H9 (cell line): ENCODE measurements at regions not wholly inside any gene's neighbourhood (a gene's known extent, or its start where the extent isn't known, plus 50 kb on each side); places are given as distances from the start of the nearest gene placed in this dataset.
A peak's percentile ranks its signal among the peaks of the same experiment; 100 is the strongest.

Experiments
- DNase-seq: peaks from one replicate; pipeline ENCODE4 v3.0.0-alpha.2; 2017
- H2AFZ ChIP-seq: one replicate; pipeline ENCODE4 v1.6.1; 2013; ENCODE audit warnings: mild to moderate bottlenecking, low read length, control low read depth, moderate library complexity
- H2AK5ac ChIP-seq: 2 replicates; pipeline ENCODE4 v1.6.1; 2013; ENCODE audit warnings: low read length, control low read depth, mixed read lengths; ENCODE audit not compliant: insufficient read length
- H2BK120ac ChIP-seq: one replicate; pipeline ENCODE4 v1.6.1; 2013; ENCODE audit warnings: low read depth, mild to moderate bottlenecking, low read length, control low read depth, inconsistent platforms; ENCODE audit not compliant: poor library complexity, severe bottlenecking
- H2BK12ac ChIP-seq: 2 replicates; pipeline ENCODE4 v1.6.1; 2013; ENCODE audit warnings: low read length, control low read depth, mixed read lengths, low read depth; ENCODE audit not compliant: insufficient read length
- H2BK15ac ChIP-seq: 2 replicates; pipeline ENCODE4 v1.6.1; 2013; ENCODE audit warnings: low read depth, low read length, control low read depth
- H2BK20ac ChIP-seq: one replicate; pipeline ENCODE4 v1.6.1; 2013; ENCODE audit warnings: low read depth, mild to moderate bottlenecking, low read length, control low read depth, inconsistent platforms; ENCODE audit not compliant: poor library complexity, severe bottlenecking
- H2BK5ac ChIP-seq: 2 replicates; pipeline ENCODE4 v1.6.1; 2013; ENCODE audit warnings: low read length, control low read depth, mixed read lengths; ENCODE audit not compliant: insufficient read length
- H3K14ac ChIP-seq: 2 replicates; pipeline ENCODE4 v1.6.1; 2013; ENCODE audit warnings: low read length, control low read depth; ENCODE audit not compliant: insufficient read depth
- H3K18ac ChIP-seq: 2 replicates; pipeline ENCODE4 v1.6.1; 2013; ENCODE audit warnings: low read depth, mild to moderate bottlenecking, mixed read lengths, low read length, control low read depth; ENCODE audit not compliant: insufficient read length
- H3K23ac ChIP-seq: 2 replicates; pipeline ENCODE4 v1.6.1; 2013; ENCODE audit warnings: low read length, control low read depth, mixed read lengths, low read depth; ENCODE audit not compliant: insufficient read length
- H3K23me2 ChIP-seq: 2 replicates; pipeline ENCODE4 v1.6.1; 2013; ENCODE audit warnings: low read depth, mild to moderate bottlenecking, mixed read lengths, low read length, control low read depth; ENCODE audit not compliant: insufficient read length, poor library complexity, severe bottlenecking
- H3K27ac ChIP-seq: 2 replicates; pipeline ENCODE4 v1.5.1; 2013; ENCODE audit warnings: low read length, control low read depth, mixed read lengths, low read depth; ENCODE audit not compliant: insufficient read length
- H3K27me3 ChIP-seq: 2 replicates; pipeline ENCODE4 v1.6.1; 2013; ENCODE audit warnings: low read length, control low read depth, inconsistent platforms; ENCODE audit not compliant: insufficient read depth
- H3K4ac ChIP-seq: 2 replicates; pipeline ENCODE4 v1.6.1; 2013; ENCODE audit warnings: low read depth, mild to moderate bottlenecking, control low read depth, inconsistent platforms, low read length, moderate library complexity
- H3K4me1 ChIP-seq: 2 replicates; pipeline ENCODE4 v1.6.1; 2013; ENCODE audit warnings: low read length, control low read depth, inconsistent platforms; ENCODE audit not compliant: insufficient read depth
- H3K4me2 ChIP-seq: 2 replicates; pipeline ENCODE4 v1.6.1; 2013; ENCODE audit warnings: low read length, control low read depth, mixed read lengths; ENCODE audit not compliant: insufficient read length, insufficient read depth
- H3K56ac ChIP-seq: 2 replicates; pipeline ENCODE4 v1.6.1; 2013; ENCODE audit warnings: low read depth, mild to moderate bottlenecking, mixed read lengths, low read length, control low read depth; ENCODE audit not compliant: insufficient read length
- H3K79me1 ChIP-seq: 2 replicates; pipeline ENCODE4 v1.6.1; 2013; ENCODE audit warnings: low read depth, mild to moderate bottlenecking, moderate library complexity, low read length, control low read depth, inconsistent platforms; ENCODE audit not compliant: insufficient read depth, poor library complexity, severe bottlenecking
- H3K79me2 ChIP-seq: 2 replicates; pipeline ENCODE4 v1.6.1; 2013; ENCODE audit warnings: low read length, control low read depth, inconsistent platforms; ENCODE audit not compliant: insufficient read depth
- H3K9ac ChIP-seq: 2 replicates; pipeline ENCODE4 v1.6.1; 2013; ENCODE audit warnings: low read length, control low read depth, mixed read lengths; ENCODE audit not compliant: insufficient read length; ENCODE audit errors: extremely low read depth
- H3K9me3 ChIP-seq: one replicate; pipeline ENCODE4 v1.6.1; 2013; ENCODE audit warnings: low read depth, low read length, inconsistent platforms; ENCODE audit not compliant: control insufficient read depth
- H3T11ph ChIP-seq: one replicate; pipeline ENCODE4 v1.6.1; 2013; ENCODE audit warnings: mild to moderate bottlenecking, low read length, control low read depth, inconsistent platforms
- H4K20me1 ChIP-seq: one replicate; pipeline ENCODE4 v1.6.1; 2013; ENCODE audit not compliant: control insufficient read depth, insufficient read length, insufficient read depth
- H4K5ac ChIP-seq: 2 replicates; pipeline ENCODE4 v1.6.1; 2013; ENCODE audit warnings: low read depth, mild to moderate bottlenecking, mixed read lengths, low read length, control low read depth; ENCODE audit not compliant: insufficient read length
- H4K8ac ChIP-seq: replicated peaks from 2 replicates; pipeline ENCODE4 v1.6.1; 2013; ENCODE audit warnings: low read length, control low read depth, mixed read lengths, low read depth; ENCODE audit not compliant: insufficient read length
- H4K91ac ChIP-seq: 2 replicates; pipeline ENCODE4 v1.6.1; 2013; ENCODE audit warnings: low read depth, mild to moderate bottlenecking, moderate library complexity, mixed read lengths, low read length, control low read depth; ENCODE audit not compliant: insufficient read length
- H3K27ac Mint-ChIP-seq, 3 experiments: 2 replicates in 2 of 3; 3 replicates in 1 of 3; pipeline ENCODE4 v1.8.0; 2020 to 2021; ENCODE audit warnings: mixed read lengths in 3 of 3, mild to moderate bottlenecking in 1 of 3, moderate library complexity in 1 of 3
- H3K27me3 Mint-ChIP-seq: 2 replicates; pipeline ENCODE4 v1.8.0; 2021; ENCODE audit warnings: low read depth, mild to moderate bottlenecking, moderate library complexity, mixed read lengths
- H3K36me3 Mint-ChIP-seq, 3 experiments: 2 replicates in 2 of 3; 3 replicates in 1 of 3; pipeline ENCODE4 v1.8.0; 2020 to 2021; ENCODE audit warnings: low read depth in 3 of 3, mixed read lengths in 3 of 3; ENCODE audit not compliant: insufficient read depth in 1 of 3
- H3K4me1 Mint-ChIP-seq, 2 experiments: 2 replicates each; pipeline ENCODE4 v1.8.0; 2020; ENCODE audit warnings: mixed read lengths in 2 of 2
- H3K4me3 Mint-ChIP-seq, 2 experiments: 2 replicates in 1 of 2; 3 replicates in 1 of 2; pipeline ENCODE4 v1.8.0; 2020 to 2021; ENCODE audit warnings: mild to moderate bottlenecking in 2 of 2, mixed read lengths in 2 of 2, moderate library complexity in 1 of 2
- H3K9me3 Mint-ChIP-seq, 2 experiments: 2 replicates in 1 of 2; 3 replicates in 1 of 2; pipeline ENCODE4 v1.8.0; 2020; ENCODE audit warnings: mild to moderate bottlenecking in 2 of 2, mixed read lengths in 2 of 2, moderate library complexity in 1 of 2
- CTCF ChIP-seq: fragments of 200-600 bp; sonication (generic); conservative IDR thresholded peaks from 3 replicates; pipeline ENCODE4 v1.8.0; 2021; ENCODE audit warnings: antibody characterized with exemption, mild to moderate bottlenecking
- WGBS: extraction: QIAGEN DNeasy Blood & Tissue Kit; methylation state at CpG from one replicate; pipeline ENCODE4 v1.1.7; 2013; ENCODE audit warnings: missing lambda C conversion rate, low lambda C conversion rate, mixed read lengths; ENCODE audit not compliant: insufficient read length; ENCODE audit errors: extremely low coverage; 5-methylcytosine and 5-hydroxymethylcytosine counted together

GRCh38 chr6:165895421-165896165 lies 232.6 kb upstream of the PDE10A start:
- H4K91ac ChIP-seq, result no peak overlapping the region
- H2AK5ac ChIP-seq, result no peak overlapping the region
- H3K23me2 ChIP-seq, result no peaks in the 10 kb centered on the region
- no peaks in the 10 kb centered on the region for H3K79me2 ChIP-seq
- no peaks in the 10 kb centered on the region for H3K9me3 ChIP-seq
- H4K8ac ChIP-seq, result no peak overlapping the region
- Mint-ChIP-seq H3K9me3 (peaks cover 0 to 2% of the 10 kb centered on the region in 2 experiments; a peak in 1 of 5 replicates), H3K36me3 (no peaks in the 10 kb centered on the region; a peak in 1 of 7 replicates), H3K27me3 (peaks cover 27% of the 10 kb centered on the region), H3K27ac (no peak overlapping the region), H3K4me3 (no peak overlapping the region), H3K4me1 (peaks cover 0 to 2% of the 10 kb centered on the region in 2 experiments; a peak in 1 of 4 replicates)
- H2BK5ac ChIP-seq, result no peak overlapping the region
- H3K4me2 ChIP-seq, result no peak overlapping the region
- WGBS, result no CpG with 5 or more reads among the region's 10 CpGs
- H2BK15ac ChIP-seq, result no peak overlapping the region
- no peak overlapping the region for H3K23ac ChIP-seq
- H2BK20ac ChIP-seq, result no peak overlapping the region
- no peak for DNase-seq
- no peak overlapping the region for H3K14ac ChIP-seq
- H3K9ac ChIP-seq, result no peak overlapping the region
- H3K18ac ChIP-seq, result no peak overlapping the region
- H3K4me1 ChIP-seq, result no peaks in the 10 kb centered on the region
- no peak overlapping the region for H3K56ac ChIP-seq
- H2BK12ac ChIP-seq, result no peak overlapping the region
- no peak overlapping the region for H3K4ac ChIP-seq
- no peaks in the 10 kb centered on the region for H3K79me1 ChIP-seq
- H2BK120ac ChIP-seq, result no peak overlapping the region
- no peak overlapping the region for H2AFZ ChIP-seq
- H4K5ac ChIP-seq, result no peak overlapping the region
- TF ChIP-seq CTCF, result 0 out of 3 replicates have a peak, but pooled peaks have one; percentile 25
- H3K27me3 ChIP-seq, result no peaks in the 10 kb centered on the region; the same call in 1 of the 2 replicates
- H3T11ph ChIP-seq, result no peak overlapping the region
- no peaks in the 10 kb centered on the region for H4K20me1 ChIP-seq
- H3K27ac ChIP-seq, result no peak overlapping the region
